ENCODE measurements at regions not wholly inside any gene's neighbourhood (a gene's known extent, or its start where the extent isn't known, plus 50 kb on each side); places are given as distances from the start of the nearest gene placed in this dataset.
"Not testable (repeated sequence)": the region's sequence is repeated elsewhere in the genome, so short reads cannot be mapped to it uniquely, and the experiment has no call there.

- no peak for DNase-seq
Observed at GRCh38 chr2:375270-375955, 87.5 kb upstream of the ALKAL2 start.

- DNase-seq = no peak
Observed at GRCh38 chr2:368386-368785, 80.5 kb upstream of the ALKAL2 start.

- no peak for DNase-seq
Observed at GRCh38 chr2:367246-367645, 79.4 kb upstream of the ALKAL2 start.

GRCh38 chr2:366706-367105, 78.8 kb upstream of the ALKAL2 start:
- no peak for DNase-seq

- no peak for DNase-seq
Observed at GRCh38 chr2:365367-366275, 77.7 kb upstream of the ALKAL2 start.

DNA sequence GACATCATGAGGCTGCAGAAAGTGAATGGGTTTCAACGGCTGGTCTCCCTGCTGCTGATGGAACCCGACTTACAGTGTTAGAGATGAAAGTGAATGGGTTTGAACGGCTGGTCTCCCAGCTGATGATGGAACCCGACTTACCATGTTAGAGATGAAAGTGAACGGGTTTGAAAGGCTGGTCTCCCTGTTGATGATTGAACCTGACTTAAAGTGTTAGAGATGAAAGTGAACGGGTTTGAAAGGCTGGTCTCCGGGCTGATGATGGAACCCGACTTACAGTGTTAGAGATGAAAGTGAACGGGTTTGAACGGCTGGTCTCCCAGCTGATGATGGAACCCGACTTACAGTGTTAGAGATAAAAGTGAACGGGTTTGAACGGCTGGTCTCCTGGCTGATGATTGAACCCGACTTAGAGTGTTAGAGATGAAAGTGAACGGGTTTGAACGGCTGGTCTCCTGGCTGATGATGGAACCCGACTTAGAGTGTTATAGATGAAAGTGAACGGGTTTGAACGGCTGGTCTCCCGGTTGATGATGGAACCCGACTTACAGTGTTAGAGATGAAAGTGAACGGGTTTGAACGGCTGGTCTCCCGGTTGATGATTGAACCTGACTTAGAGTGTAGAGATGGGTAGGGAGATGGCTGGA, 76.1 kb upstream of the ALKAL2 start:
- DNase-seq = no peak

- no peak for DNase-seq
Observed at GRCh38 chr2:362924-363323, 75.0 kb upstream of the ALKAL2 start.

DNA sequence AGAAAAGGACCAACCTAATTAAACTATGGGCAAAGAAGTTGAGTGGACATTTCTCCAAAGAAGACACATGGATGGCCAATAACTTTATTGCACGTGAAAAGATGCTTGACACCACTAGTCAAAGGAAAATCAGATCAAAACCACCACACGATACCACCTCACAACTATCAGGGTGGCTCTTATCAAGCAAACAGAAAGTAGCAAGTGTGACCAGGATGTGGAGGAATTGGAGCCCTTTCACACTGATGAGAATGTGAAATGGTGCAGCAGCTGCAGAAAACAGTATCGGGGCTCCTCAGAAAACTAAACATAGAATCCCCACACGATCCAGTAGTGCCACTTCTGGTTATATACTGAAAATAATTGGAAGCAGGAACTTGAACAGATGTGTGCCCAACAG, 72.2 kb upstream of the ALKAL2 start:
- no peak for DNase-seq

DNA sequence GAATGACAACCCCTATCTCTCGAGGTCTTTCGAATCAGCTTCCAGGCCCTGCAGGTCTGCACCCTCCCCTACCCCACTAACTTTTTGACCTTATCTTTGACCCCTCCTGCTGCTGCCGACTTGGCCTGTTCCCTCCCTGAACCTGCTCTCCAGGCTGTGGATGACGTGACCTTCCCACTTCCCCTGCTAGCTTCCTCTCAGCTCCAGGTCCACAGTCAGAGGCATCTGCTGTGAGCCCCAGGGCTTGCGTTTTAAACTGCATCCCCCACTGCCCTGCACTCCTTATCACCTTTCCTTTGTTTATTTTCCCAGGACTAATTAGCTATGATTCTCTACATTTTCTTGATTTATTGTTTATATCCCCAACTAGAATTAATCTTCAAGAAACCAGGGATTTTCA, 71.2 kb upstream of the ALKAL2 start:
- no peak for DNase-seq

DNA sequence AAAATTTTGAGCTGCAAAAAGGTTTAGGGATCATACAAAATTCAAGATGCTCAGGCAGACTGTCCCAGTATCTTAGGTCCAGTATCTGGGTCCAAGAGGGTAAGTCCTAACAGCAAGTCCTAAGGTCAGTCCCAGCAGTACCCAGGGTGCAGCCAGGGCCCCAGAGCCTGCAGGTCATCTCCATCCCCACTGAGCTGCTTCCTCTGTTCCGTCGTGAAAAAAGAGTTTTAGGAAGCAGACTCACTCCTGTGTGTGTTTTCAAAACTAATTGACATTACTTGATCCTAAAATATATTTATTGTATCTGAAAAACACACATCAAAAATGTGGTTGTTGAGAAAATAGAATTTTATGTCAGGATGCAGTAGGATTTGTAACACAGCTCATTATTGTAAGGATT, 69.9 kb upstream of the ALKAL2 start:
- no peak for DNase-seq

DNA sequence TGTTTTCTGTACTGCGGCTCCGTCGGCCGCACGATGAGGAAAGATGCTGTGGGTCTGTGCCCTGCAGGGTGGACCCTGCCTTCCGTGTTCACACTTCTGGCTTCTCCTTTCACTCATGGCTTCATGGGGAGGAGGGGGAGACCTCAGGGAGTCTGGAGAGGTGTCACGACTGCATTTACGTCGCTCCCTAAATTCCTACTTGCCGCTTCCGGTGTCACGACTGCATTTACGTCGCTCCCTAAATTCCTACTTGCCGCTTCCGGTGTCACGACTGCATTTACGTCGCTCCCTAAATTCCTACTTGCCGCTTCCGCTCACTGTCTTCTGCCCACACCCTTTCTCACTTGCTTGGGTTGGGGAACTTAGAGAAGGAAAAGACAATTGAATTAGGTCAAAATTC, 68.4 kb upstream of the ALKAL2 start:
- DNase-seq = not testable (repeated sequence)

GRCh38 chr2:355773-356172, 67.9 kb upstream of the ALKAL2 start:
- no peak for DNase-seq

DNA sequence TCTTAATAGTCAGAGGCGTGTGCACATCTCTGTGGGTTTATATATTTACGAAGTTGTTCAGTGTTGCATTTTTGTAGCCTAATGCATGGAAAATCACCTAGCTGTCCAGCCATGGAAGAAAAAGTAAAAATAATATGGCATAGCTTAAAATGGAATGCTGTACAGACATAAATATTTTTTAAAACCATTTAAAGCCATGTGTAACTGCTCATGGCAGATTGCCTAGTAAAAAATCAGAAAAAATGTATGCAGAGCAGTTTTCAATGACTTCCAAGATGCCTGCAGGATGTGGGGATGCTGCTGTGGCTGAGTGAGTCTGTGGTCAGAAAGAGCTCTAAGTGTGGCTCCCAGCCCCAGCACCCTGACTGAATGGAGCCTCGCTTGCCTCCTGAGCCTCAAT, 64.8 kb upstream of the ALKAL2 start:
- no peak for DNase-seq

DNA sequence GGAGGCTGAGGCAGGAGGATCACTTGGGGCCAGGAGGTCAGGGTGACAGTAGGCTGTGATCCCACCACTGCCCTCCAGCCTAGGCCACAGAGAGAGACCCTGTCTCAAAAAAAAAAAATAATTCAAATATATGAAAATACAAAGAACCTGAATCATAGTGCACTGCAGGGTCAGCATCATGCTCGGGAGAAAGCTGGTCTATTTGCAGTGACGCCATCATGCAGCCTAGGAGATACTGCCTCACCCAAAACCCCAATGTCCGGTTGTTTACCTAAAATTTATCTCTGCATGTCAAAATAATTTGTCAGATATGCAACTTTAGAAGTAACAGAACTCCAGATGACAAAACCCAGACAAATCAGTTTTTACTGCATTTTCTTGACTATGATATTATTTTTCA, 61.5 kb upstream of the ALKAL2 start:
- DNase-seq = no peak

- no peak for DNase-seq
Observed at GRCh38 chr2:348361-348916, 60.5 kb upstream of the ALKAL2 start.

DNA sequence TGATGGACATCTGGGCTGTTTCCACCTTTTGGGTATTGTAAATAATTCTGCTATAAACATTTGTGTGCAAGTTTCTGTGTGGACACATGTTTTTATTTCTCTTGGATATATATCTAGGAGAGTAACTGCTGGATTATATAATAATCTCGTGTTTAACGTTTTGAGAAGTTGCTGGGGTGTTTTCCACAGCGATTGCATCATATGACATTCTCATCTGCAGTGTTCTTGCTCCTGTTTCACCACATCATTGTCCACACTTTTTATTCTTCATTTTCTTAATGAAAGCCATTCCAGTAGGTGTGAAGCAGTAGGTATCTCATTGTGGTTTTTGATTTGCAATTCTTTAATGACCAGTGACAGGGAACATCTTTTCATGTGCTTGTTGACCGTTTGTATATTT, 56.9 kb upstream of the ALKAL2 start:
- no peak for DNase-seq

GRCh38 chr2:343355-343754, 55.5 kb upstream of the ALKAL2 start:
- no peak for DNase-seq

DNA sequence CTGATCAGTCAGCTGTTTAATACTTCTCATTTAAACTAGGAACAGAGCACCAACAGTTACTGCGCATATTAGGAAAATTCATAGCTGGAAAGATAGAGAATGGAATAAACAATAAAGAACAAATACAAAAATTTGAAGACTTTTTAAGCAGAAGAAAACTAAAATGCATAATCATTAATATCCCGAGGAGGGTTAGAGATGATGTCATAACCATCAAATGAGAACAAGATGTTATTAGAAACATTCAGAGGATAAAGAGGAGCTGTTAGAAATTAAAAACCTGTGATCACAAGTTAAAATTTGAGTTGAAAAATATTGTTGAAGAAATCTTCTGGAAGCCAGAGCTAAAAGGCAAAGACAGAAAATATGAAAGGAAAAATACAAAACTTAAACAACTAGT, 54.0 kb upstream of the ALKAL2 start:
- DNase-seq = no peak

- no peak for DNase-seq
Observed at GRCh38 chr2:341017-341542, 53.2 kb upstream of the ALKAL2 start.
